ENCODE measurements at regions not wholly inside any gene's neighbourhood (a gene's known extent, or its start where the extent isn't known, plus 50 kb on each side); places are given as distances from the start of the nearest gene placed in this dataset.

GRCh38 chr2:188734691-188735090 is 239.5 kb upstream of the COL3A1 start:
- TF ChIP-seq CTCF (conservative IDR thresholded peaks at IDR 0.05) (no peak), EZH2 (IDR thresholded peaks at IDR 0.05; ENCODE audit: low read depth) (no peak)
